DND-41 (cell line): ENCODE measurements at regions not wholly inside any gene's neighbourhood (a gene's known extent, or its start where the extent isn't known, plus 50 kb on each side); places are given as distances from the start of the nearest gene placed in this dataset.

Experiments
- EZH2 ChIP-seq: IDR thresholded peaks from 3 replicates; pipeline ENCODE4 v1.6.1; 2012; ENCODE audit warnings: borderline replicate concordance, low read depth, mild to moderate bottlenecking, moderate library complexity, low read length, inconsistent platforms; ENCODE audit not compliant: severe bottlenecking
- TF ChIP-seq, protein P1 (sequence below): IDR thresholded peaks from 2 replicates; pipeline ENCODE4 v1.5.1; 2012; ENCODE audit warnings: borderline replicate concordance, low read length, moderate library complexity, mild to moderate bottlenecking; ENCODE audit not compliant: poor library complexity, severe bottlenecking; ENCODE audit errors: extremely low read depth

DNA sequence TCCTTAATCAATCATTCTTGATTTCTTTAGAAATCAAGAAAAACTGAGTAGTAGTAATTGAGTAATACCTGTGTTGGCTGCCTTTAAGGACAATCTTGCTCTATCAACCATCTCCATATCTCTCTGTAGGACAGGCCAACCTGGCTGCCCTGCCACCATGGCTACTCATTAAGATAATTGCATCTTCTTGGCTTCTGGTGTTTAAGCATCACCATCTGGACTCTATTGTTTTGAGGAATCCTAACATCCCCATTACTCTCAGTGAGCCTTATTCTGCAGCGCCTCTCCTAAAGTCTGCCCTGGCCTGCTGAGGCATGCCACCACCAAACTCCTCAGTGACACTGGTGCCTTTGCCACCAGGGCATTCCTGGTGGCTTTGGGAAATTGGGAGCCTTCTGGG, 442.6 kb upstream of the ZNF507 start:
- TF ChIP-seq, protein P1, sequence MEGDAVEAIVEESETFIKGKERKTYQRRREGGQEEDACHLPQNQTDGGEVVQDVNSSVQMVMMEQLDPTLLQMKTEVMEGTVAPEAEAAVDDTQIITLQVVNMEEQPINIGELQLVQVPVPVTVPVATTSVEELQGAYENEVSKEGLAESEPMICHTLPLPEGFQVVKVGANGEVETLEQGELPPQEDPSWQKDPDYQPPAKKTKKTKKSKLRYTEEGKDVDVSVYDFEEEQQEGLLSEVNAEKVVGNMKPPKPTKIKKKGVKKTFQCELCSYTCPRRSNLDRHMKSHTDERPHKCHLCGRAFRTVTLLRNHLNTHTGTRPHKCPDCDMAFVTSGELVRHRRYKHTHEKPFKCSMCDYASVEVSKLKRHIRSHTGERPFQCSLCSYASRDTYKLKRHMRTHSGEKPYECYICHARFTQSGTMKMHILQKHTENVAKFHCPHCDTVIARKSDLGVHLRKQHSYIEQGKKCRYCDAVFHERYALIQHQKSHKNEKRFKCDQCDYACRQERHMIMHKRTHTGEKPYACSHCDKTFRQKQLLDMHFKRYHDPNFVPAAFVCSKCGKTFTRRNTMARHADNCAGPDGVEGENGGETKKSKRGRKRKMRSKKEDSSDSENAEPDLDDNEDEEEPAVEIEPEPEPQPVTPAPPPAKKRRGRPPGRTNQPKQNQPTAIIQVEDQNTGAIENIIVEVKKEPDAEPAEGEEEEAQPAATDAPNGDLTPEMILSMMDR, result no peak
- no peak for TF ChIP-seq EZH2
